Panc1 (cell line): ENCODE measurements at regions not wholly inside any gene's neighbourhood (a gene's known extent, or its start where the extent isn't known, plus 50 kb on each side); places are given as distances from the start of the nearest gene placed in this dataset.

Experiments
- POLR2AphosphoS5 ChIP-seq: IDR thresholded peaks from 2 replicates; pipeline ENCODE4 v1.6.1; 2012; ENCODE audit warnings: mild to moderate bottlenecking, low read depth, low read length, moderate library complexity
- TF ChIP-seq, protein P1 (sequence below): fragments of 450-650 bp; IDR thresholded peaks from 2 replicates; pipeline ENCODE4 v1.5.1; 2017; ENCODE audit warnings: mild to moderate bottlenecking
- TF ChIP-seq, protein P2 (sequence below), 2 experiments: IDR thresholded peaks; 2 replicates each; pipeline ENCODE4 v1.6.1; 2011 to 2012; ENCODE audit warnings: low read depth in 2 of 2, control low read depth in 1 of 2, low read length in 1 of 2, mild to moderate bottlenecking in 1 of 2, moderate library complexity in 1 of 2; ENCODE audit not compliant: insufficient read depth in 1 of 2

DNA sequence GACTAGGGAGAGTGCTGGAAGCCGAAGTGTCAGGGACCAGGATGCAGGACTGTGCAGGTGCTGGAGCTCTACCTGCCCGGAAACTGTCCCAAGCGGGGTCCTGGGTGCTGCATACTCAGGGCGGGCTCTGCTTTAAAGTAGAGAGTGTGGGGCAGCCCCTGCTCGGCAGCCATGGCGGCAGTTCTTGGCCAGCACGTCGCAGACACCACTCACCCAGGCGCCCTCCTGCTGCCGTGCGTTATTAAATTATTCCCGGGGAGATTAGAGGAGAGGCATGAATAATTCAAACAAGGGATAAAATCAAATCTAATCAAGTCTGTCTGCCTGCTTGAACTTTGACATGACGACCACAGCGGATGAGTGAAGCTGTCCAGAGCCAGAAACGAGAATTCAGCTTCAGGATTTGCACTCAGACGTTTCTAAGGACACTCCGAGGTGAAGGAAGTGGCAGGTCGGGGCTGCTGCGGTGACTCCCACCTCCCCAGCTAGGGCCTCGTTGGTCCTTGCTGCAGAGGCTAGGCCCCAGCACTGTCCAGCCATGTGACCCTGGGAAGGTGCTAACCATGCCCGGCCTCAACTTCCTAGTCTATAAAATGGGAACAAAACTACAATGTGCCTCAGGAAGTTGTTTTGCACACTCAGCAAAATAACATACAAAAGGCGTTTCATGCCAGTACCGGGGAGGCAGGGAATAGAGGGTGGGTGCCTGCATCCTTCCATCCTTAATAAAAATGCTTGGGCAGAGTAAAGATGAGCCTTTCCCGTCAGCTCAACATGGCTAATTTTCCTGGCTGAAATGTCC, 91.3 kb upstream of the ADAMTS2 start:
- TF ChIP-seq POLR2AphosphoS5 = no peak
- TF ChIP-seq, protein P1, sequence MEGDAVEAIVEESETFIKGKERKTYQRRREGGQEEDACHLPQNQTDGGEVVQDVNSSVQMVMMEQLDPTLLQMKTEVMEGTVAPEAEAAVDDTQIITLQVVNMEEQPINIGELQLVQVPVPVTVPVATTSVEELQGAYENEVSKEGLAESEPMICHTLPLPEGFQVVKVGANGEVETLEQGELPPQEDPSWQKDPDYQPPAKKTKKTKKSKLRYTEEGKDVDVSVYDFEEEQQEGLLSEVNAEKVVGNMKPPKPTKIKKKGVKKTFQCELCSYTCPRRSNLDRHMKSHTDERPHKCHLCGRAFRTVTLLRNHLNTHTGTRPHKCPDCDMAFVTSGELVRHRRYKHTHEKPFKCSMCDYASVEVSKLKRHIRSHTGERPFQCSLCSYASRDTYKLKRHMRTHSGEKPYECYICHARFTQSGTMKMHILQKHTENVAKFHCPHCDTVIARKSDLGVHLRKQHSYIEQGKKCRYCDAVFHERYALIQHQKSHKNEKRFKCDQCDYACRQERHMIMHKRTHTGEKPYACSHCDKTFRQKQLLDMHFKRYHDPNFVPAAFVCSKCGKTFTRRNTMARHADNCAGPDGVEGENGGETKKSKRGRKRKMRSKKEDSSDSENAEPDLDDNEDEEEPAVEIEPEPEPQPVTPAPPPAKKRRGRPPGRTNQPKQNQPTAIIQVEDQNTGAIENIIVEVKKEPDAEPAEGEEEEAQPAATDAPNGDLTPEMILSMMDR = no peak
- TF ChIP-seq, protein P2, sequence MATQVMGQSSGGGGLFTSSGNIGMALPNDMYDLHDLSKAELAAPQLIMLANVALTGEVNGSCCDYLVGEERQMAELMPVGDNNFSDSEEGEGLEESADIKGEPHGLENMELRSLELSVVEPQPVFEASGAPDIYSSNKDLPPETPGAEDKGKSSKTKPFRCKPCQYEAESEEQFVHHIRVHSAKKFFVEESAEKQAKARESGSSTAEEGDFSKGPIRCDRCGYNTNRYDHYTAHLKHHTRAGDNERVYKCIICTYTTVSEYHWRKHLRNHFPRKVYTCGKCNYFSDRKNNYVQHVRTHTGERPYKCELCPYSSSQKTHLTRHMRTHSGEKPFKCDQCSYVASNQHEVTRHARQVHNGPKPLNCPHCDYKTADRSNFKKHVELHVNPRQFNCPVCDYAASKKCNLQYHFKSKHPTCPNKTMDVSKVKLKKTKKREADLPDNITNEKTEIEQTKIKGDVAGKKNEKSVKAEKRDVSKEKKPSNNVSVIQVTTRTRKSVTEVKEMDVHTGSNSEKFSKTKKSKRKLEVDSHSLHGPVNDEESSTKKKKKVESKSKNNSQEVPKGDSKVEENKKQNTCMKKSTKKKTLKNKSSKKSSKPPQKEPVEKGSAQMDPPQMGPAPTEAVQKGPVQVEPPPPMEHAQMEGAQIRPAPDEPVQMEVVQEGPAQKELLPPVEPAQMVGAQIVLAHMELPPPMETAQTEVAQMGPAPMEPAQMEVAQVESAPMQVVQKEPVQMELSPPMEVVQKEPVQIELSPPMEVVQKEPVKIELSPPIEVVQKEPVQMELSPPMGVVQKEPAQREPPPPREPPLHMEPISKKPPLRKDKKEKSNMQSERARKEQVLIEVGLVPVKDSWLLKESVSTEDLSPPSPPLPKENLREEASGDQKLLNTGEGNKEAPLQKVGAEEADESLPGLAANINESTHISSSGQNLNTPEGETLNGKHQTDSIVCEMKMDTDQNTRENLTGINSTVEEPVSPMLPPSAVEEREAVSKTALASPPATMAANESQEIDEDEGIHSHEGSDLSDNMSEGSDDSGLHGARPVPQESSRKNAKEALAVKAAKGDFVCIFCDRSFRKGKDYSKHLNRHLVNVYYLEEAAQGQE (IDR thresholded peaks at IDR 0.05; ENCODE audit: insufficient read depth in 1 of 2, low read depth in 2 of 2, low read length in 1 of 2) = no peak
